Loucy (cell line): ENCODE measurements at regions not wholly inside any gene's neighbourhood (a gene's known extent, or its start where the extent isn't known, plus 50 kb on each side); places are given as distances from the start of the nearest gene placed in this dataset.

Experiments used
- EZH2phosphoT487 ChIP-seq: fragments of 200-600 bp; IDR thresholded peaks from 2 replicates; pipeline ENCODE4 v1.6.1; 2018; ENCODE audit warnings: antibody characterized with exemption, mild to moderate bottlenecking, moderate library complexity, borderline replicate concordance
- TF ChIP-seq, protein P1 (sequence below): fragments of 200-600 bp; sonication (generic); conservative IDR thresholded peaks from 2 replicates; pipeline ENCODE4 v1.5.1; 2014; ENCODE audit warnings: mild to moderate bottlenecking, antibody characterized with exemption, low read length

- TF ChIP-seq, protein P1, sequence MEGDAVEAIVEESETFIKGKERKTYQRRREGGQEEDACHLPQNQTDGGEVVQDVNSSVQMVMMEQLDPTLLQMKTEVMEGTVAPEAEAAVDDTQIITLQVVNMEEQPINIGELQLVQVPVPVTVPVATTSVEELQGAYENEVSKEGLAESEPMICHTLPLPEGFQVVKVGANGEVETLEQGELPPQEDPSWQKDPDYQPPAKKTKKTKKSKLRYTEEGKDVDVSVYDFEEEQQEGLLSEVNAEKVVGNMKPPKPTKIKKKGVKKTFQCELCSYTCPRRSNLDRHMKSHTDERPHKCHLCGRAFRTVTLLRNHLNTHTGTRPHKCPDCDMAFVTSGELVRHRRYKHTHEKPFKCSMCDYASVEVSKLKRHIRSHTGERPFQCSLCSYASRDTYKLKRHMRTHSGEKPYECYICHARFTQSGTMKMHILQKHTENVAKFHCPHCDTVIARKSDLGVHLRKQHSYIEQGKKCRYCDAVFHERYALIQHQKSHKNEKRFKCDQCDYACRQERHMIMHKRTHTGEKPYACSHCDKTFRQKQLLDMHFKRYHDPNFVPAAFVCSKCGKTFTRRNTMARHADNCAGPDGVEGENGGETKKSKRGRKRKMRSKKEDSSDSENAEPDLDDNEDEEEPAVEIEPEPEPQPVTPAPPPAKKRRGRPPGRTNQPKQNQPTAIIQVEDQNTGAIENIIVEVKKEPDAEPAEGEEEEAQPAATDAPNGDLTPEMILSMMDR: no peak
- no peak for TF ChIP-seq EZH2phosphoT487
These were observed 142.4 kb downstream of the GLUL start for GRCh38 chr1:182249201-182249676.
